BJ (cell line): ENCODE measurements at regions not wholly inside any gene's neighbourhood (a gene's known extent, or its start where the extent isn't known, plus 50 kb on each side); places are given as distances from the start of the nearest gene placed in this dataset.

Source experiments
- CTCF ChIA-PET: fragments of 350-600 bp; formaldehyde crosslinking; extraction: SDS; loops from one replicate; lab custom pipeline; 2021; ENCODE audit warnings: antibody characterized with exemption, inconsistent platforms; lab: Yijun Ruan, JAX
- POLR2A ChIA-PET: fragments of 300-600 bp; sonication (Branson Sonifier 250); formaldehyde crosslinking; extraction: SDS; loops from one replicate; lab custom pipeline; 2021; ENCODE audit warnings: antibody characterized with exemption; lab: Charles Lee
- DNase-seq: peaks from one replicate; pipeline ENCODE4 v3.0.0-alpha.2; 2011; ENCODE audit warnings: low read depth
- H3K27me3 ChIP-seq: 2 replicates; pipeline ENCODE4 v1.6.0; 2011; ENCODE audit warnings: low read length; ENCODE audit not compliant: control insufficient read depth, insufficient read depth
- H3K36me3 ChIP-seq: 2 replicates; pipeline ENCODE4 v1.5.1; 2011; ENCODE audit warnings: low read length; ENCODE audit not compliant: control insufficient read depth, insufficient read depth
- H3K4me3 ChIP-seq: 2 replicates; pipeline ENCODE4 v1.5.1; 2011; ENCODE audit warnings: low read depth, mild to moderate bottlenecking, control low read depth, low read length
- TF ChIP-seq, protein P1 (sequence below): IDR thresholded peaks from 2 replicates; pipeline ENCODE4 v1.5.1; 2011; ENCODE audit warnings: low read depth, mild to moderate bottlenecking, control low read depth, inconsistent platforms, low read length, moderate library complexity; ENCODE audit not compliant: insufficient read depth

DNA sequence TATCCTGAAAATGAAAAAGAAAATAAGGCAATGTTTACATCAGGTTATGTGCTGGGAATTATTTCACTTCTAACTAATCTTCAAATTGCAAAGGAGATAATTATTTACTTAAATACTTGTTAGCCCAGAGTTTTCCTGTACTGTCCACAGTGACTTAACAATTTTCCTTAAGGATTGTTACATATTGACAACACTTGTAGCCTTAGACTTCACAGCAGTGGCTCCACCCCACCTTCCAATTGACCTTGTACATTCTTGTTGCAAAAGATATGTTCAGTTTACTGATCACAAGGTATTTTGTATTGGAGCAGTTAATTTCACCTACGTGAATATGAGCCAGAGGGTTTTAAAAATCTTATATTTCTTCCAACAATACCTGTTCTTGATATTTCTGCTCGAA lies 376.9 kb downstream of the CNTN6 start:
- POLR2A ChIA-PET, result no interaction called here
- no peak overlapping the region for H3K4me3 ChIP-seq
- CTCF ChIA-PET, result no interaction called here
- no peaks in the 10 kb centered on the region for H3K27me3 ChIP-seq
- no peak for DNase-seq
- H3K36me3 ChIP-seq, result no peaks in the 10 kb centered on the region
- TF ChIP-seq, protein P1, sequence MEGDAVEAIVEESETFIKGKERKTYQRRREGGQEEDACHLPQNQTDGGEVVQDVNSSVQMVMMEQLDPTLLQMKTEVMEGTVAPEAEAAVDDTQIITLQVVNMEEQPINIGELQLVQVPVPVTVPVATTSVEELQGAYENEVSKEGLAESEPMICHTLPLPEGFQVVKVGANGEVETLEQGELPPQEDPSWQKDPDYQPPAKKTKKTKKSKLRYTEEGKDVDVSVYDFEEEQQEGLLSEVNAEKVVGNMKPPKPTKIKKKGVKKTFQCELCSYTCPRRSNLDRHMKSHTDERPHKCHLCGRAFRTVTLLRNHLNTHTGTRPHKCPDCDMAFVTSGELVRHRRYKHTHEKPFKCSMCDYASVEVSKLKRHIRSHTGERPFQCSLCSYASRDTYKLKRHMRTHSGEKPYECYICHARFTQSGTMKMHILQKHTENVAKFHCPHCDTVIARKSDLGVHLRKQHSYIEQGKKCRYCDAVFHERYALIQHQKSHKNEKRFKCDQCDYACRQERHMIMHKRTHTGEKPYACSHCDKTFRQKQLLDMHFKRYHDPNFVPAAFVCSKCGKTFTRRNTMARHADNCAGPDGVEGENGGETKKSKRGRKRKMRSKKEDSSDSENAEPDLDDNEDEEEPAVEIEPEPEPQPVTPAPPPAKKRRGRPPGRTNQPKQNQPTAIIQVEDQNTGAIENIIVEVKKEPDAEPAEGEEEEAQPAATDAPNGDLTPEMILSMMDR, result no peak

- ChIA-PET CTCF (no interaction called here), POLR2A (no interaction called here)
- TF ChIP-seq, protein P1, result no peak
- Histone ChIP-seq H3K36me3 (no peaks in the 10 kb centered on the region), H3K27me3 (no peaks in the 10 kb centered on the region), H3K4me3 (no peak overlapping the region)
- DNase-seq, result no peak
These were observed 384.8 kb downstream of the CNTN6 start for GRCh38 chr3:1477669-1478068.

GRCh38 chr3:1495466-1495865 lies 402.6 kb downstream of the CNTN6 start:
- no peak overlapping the region for H3K4me3 ChIP-seq
- ChIA-PET POLR2A (no interaction called here), CTCF (no interaction called here)
- H3K27me3 ChIP-seq, result no peaks in the 10 kb centered on the region
- H3K36me3 ChIP-seq, result no peaks in the 10 kb centered on the region
- DNase-seq, result no peak
- TF ChIP-seq, protein P1, result no peak

DNA sequence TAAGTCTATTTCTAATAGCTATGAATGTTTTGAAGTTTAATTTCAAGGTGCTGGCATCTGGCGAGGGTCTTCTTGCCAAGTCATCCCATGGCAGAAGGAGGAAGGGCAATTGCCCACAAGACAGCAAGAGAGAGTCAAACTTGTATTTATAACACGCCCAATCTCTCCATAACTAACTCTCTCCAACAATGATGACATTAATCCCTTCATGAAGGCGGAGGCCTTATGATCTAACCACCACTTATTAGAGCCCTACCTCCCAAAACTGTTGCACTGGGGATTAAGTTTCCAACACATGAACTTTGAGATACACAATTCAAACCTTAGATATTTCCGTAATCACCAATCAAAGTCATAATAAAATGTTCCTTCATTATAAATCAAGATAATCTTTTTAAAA lies 406.9 kb downstream of the CNTN6 start:
- ChIA-PET CTCF (no interaction called here), POLR2A (no interaction called here)
- TF ChIP-seq, protein P1, result no peak
- no peaks in the 10 kb centered on the region for H3K36me3 ChIP-seq
- H3K27me3 ChIP-seq, result no peaks in the 10 kb centered on the region
- DNase-seq, result no peak
- H3K4me3 ChIP-seq, result no peak overlapping the region

- POLR2A ChIA-PET, result no interaction called here
- TF ChIP-seq, protein P1, result no peak
- no peak for DNase-seq
- CTCF ChIA-PET, result no interaction called here
- Histone ChIP-seq H3K27me3 (no peaks in the 10 kb centered on the region), H3K4me3 (no peak overlapping the region), H3K36me3 (no peaks in the 10 kb centered on the region)
These were observed 408.7 kb downstream of the CNTN6 start for GRCh38 chr3:1501406-1502115.
